ENCODE measurements at regions not wholly inside any gene's neighbourhood (a gene's known extent, or its start where the extent isn't known, plus 50 kb on each side); places are given as distances from the start of the nearest gene placed in this dataset.

GRCh38 chr19:31658993-31659896 lies 310.0 kb upstream of the TSHZ3 start:
- WGBS, result 87% methylated on average over 6 of the region's 6 CpGs
- no peaks in the 10 kb centered on the region for H3K9me3 ChIP-seq
- intact Hi-C loops (cut with DNase I), result no loop called here
- no peak overlapping the region for H3K4me3 ChIP-seq
- no peak overlapping the region for H3K27ac ChIP-seq (replicated peaks in 1 of 4)
- TF ChIP-seq POLR2A (IDR thresholded peaks at IDR 0.05; ENCODE audit: low read depth) (no peak), EP300 (IDR thresholded peaks at IDR 0.05) (no peak), POLR2AphosphoS5 (IDR thresholded peaks at IDR 0.05) (no peak), CTCF (IDR thresholded peaks at IDR 0.05) (no peak)
- peak; percentile 81 for DNase-seq (ENCODE audit: extremely low spot score)
- H3K27me3 ChIP-seq, result no peaks in the 10 kb centered on the region
- no peaks in the 10 kb centered on the region for H3K4me1 ChIP-seq
- no peaks in the 10 kb centered on the region for H3K36me3 ChIP-seq

DNA sequence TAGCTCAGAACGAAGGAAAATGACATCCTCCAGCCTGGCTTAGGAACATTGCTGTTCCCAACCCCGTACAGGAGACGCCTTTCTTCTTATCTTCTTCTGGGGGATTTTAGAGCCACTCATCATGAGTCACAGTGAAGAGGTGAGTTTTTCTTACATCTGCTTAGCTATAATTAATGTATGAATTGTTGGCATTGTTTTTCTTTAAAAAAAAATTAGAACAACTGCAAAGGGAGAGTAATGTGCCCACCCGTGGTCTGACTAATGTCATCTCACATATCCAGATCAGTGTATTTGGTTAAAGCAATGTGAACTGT lies 310.6 kb upstream of the TSHZ3 start:
- no peak for TF ChIP-seq CTCF (IDR thresholded peaks at IDR 0.05)
- TF ChIP-seq POLR2A (IDR thresholded peaks at IDR 0.05; ENCODE audit: low read depth), result no peak
- no peaks in the 10 kb centered on the region for H3K9me3 ChIP-seq
- no peak overlapping the region for H3K4me3 ChIP-seq
- no peaks in the 10 kb centered on the region for H3K27me3 ChIP-seq
- no peak for DNase-seq (ENCODE audit: extremely low spot score)
- no peak overlapping the region for H3K27ac ChIP-seq (replicated peaks in 1 of 4)
- WGBS, result 74% methylated on average over 4 of the region's 4 CpGs
- no peaks in the 10 kb centered on the region for H3K36me3 ChIP-seq
- no peaks in the 10 kb centered on the region for H3K4me1 ChIP-seq
- intact Hi-C loops (cut with DNase I), result no loop called here

DNA sequence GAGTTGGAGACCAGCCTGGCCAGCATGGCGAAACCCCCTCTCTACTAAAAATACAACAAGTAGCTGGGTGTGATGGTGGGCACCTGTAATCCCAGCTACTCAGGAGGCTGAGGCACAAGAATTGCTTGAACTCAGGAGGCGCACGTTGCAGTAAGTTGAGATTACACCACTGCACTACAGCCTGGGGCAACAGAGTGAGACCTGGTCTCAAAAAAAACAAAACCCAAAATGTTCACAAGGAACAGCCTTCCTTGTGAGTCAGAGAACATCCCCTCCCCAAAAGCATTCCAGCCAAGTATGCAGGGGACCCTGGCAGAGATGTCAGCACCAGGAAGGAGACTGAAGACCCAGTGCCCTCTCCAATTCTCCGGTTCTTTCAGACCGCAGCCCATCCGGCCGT lies 314.9 kb upstream of the TSHZ3 start:
- peak; percentile 72 for DNase-seq (ENCODE audit: extremely low spot score)
- intact Hi-C loops (cut with DNase I), result no loop called here
- TF ChIP-seq CTCF (IDR thresholded peaks at IDR 0.05) (no peak), POLR2AphosphoS5 (IDR thresholded peaks at IDR 0.05) (no peak), POLR2A (IDR thresholded peaks at IDR 0.05; ENCODE audit: low read depth) (no peak), EP300 (IDR thresholded peaks at IDR 0.05) (no peak)
- no peaks in the 10 kb centered on the region for H3K27me3 ChIP-seq
- H3K9me3 ChIP-seq, result no peaks in the 10 kb centered on the region
- H3K4me3 ChIP-seq, result no peak overlapping the region
- no peaks in the 10 kb centered on the region for H3K4me1 ChIP-seq
- WGBS, result 89% methylated on average over 7 of the region's 7 CpGs
- H3K36me3 ChIP-seq, result no peaks in the 10 kb centered on the region
- H3K27ac ChIP-seq (replicated peaks in 1 of 4), result no peak overlapping the region

DNA sequence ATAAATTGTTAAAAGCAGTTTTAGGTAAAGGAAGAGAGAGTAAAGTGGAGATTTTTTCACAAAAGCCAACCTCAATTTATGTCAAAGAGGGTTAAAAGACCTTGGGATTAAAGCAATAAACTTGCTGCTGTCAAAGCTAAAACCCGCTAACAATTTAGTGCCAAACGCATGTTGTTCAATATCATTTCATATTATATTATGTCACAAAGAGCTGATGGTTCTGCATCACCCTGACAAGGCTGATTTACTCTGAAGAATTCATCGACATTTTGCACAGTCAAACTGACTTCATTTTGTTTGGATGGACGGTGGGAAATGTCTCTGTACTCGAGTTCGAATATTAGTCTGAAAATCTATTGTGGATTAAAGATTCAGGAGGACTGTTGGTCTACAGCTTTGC lies 315.8 kb upstream of the TSHZ3 start:
- DNase-seq (ENCODE audit: extremely low spot score), result no peak
- intact Hi-C loops (cut with DNase I), result no loop called here
- Histone ChIP-seq H3K36me3 (no peaks in the 10 kb centered on the region), H3K4me1 (no peaks in the 10 kb centered on the region), H3K27me3 (no peaks in the 10 kb centered on the region), H3K9me3 (no peaks in the 10 kb centered on the region), H3K27ac (replicated peaks in 1 of 4) (no peak overlapping the region), H3K4me3 (no peak overlapping the region)
- TF ChIP-seq CTCF (IDR thresholded peaks at IDR 0.05) (no peak), POLR2AphosphoS5 (IDR thresholded peaks at IDR 0.05) (no peak), POLR2A (IDR thresholded peaks at IDR 0.05; ENCODE audit: low read depth) (no peak), EP300 (IDR thresholded peaks at IDR 0.05) (no peak)
- WGBS, result 90% methylated on average over 6 of the region's 6 CpGs

- H3K4me3 ChIP-seq, result no peak overlapping the region
- H3K4me1 ChIP-seq, result no peaks in the 10 kb centered on the region
- intact Hi-C loops (cut with DNase I), result no loop called here
- TF ChIP-seq POLR2A (IDR thresholded peaks at IDR 0.05; ENCODE audit: low read depth) (no peak), CTCF (IDR thresholded peaks at IDR 0.05) (no peak), EP300 (IDR thresholded peaks at IDR 0.05) (no peak), POLR2AphosphoS5 (IDR thresholded peaks at IDR 0.05) (no peak)
- no peak overlapping the region for H3K27ac ChIP-seq (replicated peaks in 1 of 4)
- DNase-seq (ENCODE audit: extremely low spot score), result peak; percentile 77
- no peaks in the 10 kb centered on the region for H3K36me3 ChIP-seq
- H3K9me3 ChIP-seq, result no peaks in the 10 kb centered on the region
- WGBS, result 58% methylated on average over 3 of the region's 3 CpGs
- no peaks in the 10 kb centered on the region for H3K27me3 ChIP-seq
Measured at GRCh38 chr19:31666126-31666525, 316.9 kb upstream of the TSHZ3 start.

Measured in esophagus muscularis mucosa (tissue), 4 donors.